Suprapubic skin (tissue), 4 donors: ENCODE measurements at regions not wholly inside any gene's neighbourhood (a gene's known extent, or its start where the extent isn't known, plus 50 kb on each side); places are given as distances from the start of the nearest gene placed in this dataset.

Experiments used
- DNase-seq, 2 donors: peaks; one replicate each; pipeline ENCODE4 v3.0.0-alpha.2; 2019; ENCODE audit warnings: low spot score in 2 of 2
- H3K27ac ChIP-seq: fragments of 200-600 bp; sonication (generic); one replicate; pipeline ENCODE4 v1.5.1; 2019
- H3K27me3 ChIP-seq: fragments of 200-600 bp; sonication (generic); one replicate; pipeline ENCODE4 v1.5.1; 2019
- H3K36me3 ChIP-seq: fragments of 200-600 bp; sonication (generic); one replicate; pipeline ENCODE4 v1.5.1; 2019
- H3K4me1 ChIP-seq: fragments of 200-600 bp; sonication (generic); one replicate; pipeline ENCODE4 v1.5.1; 2019
- H3K4me3 ChIP-seq: fragments of 200-600 bp; sonication (generic); one replicate; pipeline ENCODE4 v1.5.1; 2019; ENCODE audit warnings: mild to moderate bottlenecking
- H3K9me3 ChIP-seq: fragments of 200-600 bp; sonication (generic); one replicate; pipeline ENCODE4 v1.5.1; 2019
- EP300 ChIP-seq: sonication (generic); formaldehyde crosslinking; IDR thresholded peaks from one replicate; pipeline ENCODE4 v1.6.1; 2017; ENCODE audit warnings: antibody characterized with exemption
- POLR2A ChIP-seq, 2 donors: fragments of 450-650 bp; IDR thresholded peaks; one replicate each; pipeline ENCODE4 v1.6.1; 2017; ENCODE audit warnings: antibody characterized with exemption in 2 of 2, mild to moderate bottlenecking in 2 of 2, moderate library complexity in 2 of 2
- POLR2AphosphoS5 ChIP-seq, 3 donors: sonication (generic); formaldehyde crosslinking; IDR thresholded peaks; one replicate each; pipeline ENCODE4 v1.6.1; 2017; ENCODE audit warnings: antibody characterized with exemption in 3 of 3
- WGBS: methylation state at CpG from one replicate; pipeline ENCODE4 v1.1.5; 2018; 5-methylcytosine and 5-hydroxymethylcytosine counted together
- TF ChIP-seq, protein P1 (sequence below), 2 donors: fragments of 200-600 bp in 1 of 2; fragments of 450-650 bp in 1 of 2; sonication (generic) in 1 of 2; IDR thresholded peaks; one replicate each; pipeline ENCODE4 v1.5.1; 2016 to 2019; ENCODE audit warnings: antibody characterized with exemption in 2 of 2, mild to moderate bottlenecking in 1 of 2, moderate library complexity in 1 of 2

GRCh38 chr10:9800571-9800970 is 1217.1 kb upstream of the CELF2 start:
- H3K36me3 ChIP-seq: no peaks in the 10 kb centered on the region
- WGBS: 71% methylated on average over 2 of the region's 2 CpGs
- no peaks in the 10 kb centered on the region for H3K27me3 ChIP-seq
- H3K27ac ChIP-seq: no peak overlapping the region
- no peak overlapping the region for H3K4me3 ChIP-seq
- H3K9me3 ChIP-seq: no peaks in the 10 kb centered on the region
- no peak for DNase-seq
- no peak for TF ChIP-seq POLR2AphosphoS5 (IDR thresholded peaks at IDR 0.05)
- TF ChIP-seq, protein P1, sequence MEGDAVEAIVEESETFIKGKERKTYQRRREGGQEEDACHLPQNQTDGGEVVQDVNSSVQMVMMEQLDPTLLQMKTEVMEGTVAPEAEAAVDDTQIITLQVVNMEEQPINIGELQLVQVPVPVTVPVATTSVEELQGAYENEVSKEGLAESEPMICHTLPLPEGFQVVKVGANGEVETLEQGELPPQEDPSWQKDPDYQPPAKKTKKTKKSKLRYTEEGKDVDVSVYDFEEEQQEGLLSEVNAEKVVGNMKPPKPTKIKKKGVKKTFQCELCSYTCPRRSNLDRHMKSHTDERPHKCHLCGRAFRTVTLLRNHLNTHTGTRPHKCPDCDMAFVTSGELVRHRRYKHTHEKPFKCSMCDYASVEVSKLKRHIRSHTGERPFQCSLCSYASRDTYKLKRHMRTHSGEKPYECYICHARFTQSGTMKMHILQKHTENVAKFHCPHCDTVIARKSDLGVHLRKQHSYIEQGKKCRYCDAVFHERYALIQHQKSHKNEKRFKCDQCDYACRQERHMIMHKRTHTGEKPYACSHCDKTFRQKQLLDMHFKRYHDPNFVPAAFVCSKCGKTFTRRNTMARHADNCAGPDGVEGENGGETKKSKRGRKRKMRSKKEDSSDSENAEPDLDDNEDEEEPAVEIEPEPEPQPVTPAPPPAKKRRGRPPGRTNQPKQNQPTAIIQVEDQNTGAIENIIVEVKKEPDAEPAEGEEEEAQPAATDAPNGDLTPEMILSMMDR (IDR thresholded peaks at IDR 0.05): no peak
- no peak for TF ChIP-seq POLR2A (IDR thresholded peaks at IDR 0.05)
- TF ChIP-seq EP300: no peak
- no peaks in the 10 kb centered on the region for H3K4me1 ChIP-seq

GRCh38 chr10:9807846-9808245 is 1209.8 kb upstream of the CELF2 start:
- Histone ChIP-seq H3K36me3 (no peaks in the 10 kb centered on the region), H3K27ac (no peak overlapping the region), H3K4me1 (no peaks in the 10 kb centered on the region), H3K27me3 (no peaks in the 10 kb centered on the region), H3K4me3 (no peak overlapping the region), H3K9me3 (no peaks in the 10 kb centered on the region)
- 96% methylated on average over 4 of the region's 4 CpGs for WGBS
- DNase-seq: no peak
- TF ChIP-seq, protein P1 (IDR thresholded peaks at IDR 0.05): no peak
- TF ChIP-seq POLR2A (IDR thresholded peaks at IDR 0.05) (no peak), EP300 (no peak), POLR2AphosphoS5 (IDR thresholded peaks at IDR 0.05) (no peak)

GRCh38 chr10:9811601-9812000 is 1206.1 kb upstream of the CELF2 start:
- H3K9me3 ChIP-seq: no peaks in the 10 kb centered on the region
- DNase-seq: no peak
- TF ChIP-seq, protein P1 (IDR thresholded peaks at IDR 0.05): no peak
- no peak for TF ChIP-seq POLR2AphosphoS5 (IDR thresholded peaks at IDR 0.05)
- TF ChIP-seq POLR2A (IDR thresholded peaks at IDR 0.05): no peak
- TF ChIP-seq EP300: no peak
- H3K36me3 ChIP-seq: no peaks in the 10 kb centered on the region
- H3K27me3 ChIP-seq: no peaks in the 10 kb centered on the region
- no peaks in the 10 kb centered on the region for H3K4me1 ChIP-seq
- 69% methylated on average over 4 of the region's 4 CpGs for WGBS
- H3K27ac ChIP-seq: no peak overlapping the region
- no peak overlapping the region for H3K4me3 ChIP-seq

DNA sequence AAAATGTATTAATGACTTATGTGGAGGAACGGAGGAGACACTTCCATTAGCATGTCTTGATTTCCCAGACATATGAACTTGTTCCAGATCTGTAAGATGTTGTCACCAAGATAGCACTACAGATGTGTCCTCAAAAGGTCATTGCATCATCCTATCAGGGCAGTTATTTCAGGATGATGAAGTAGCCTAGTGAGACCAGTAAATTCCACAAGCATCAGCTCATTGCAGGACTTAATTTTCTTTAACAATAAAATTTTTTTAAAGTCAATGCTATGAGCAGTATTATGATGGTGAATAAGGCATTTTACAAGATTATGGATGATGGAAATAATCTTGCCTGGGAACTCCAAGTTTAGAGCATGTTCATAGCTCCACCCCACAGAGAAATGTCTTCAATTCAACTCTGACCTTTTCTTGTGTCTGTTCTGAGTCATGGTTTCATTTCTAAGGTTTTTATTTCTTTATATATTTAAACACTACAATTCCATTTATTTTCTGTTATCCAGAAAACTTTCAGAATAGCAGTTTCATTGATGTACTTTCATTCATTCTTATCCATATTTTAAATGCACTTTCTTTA is 1203.3 kb upstream of the CELF2 start:
- no peak for DNase-seq
- no peak overlapping the region for H3K4me3 ChIP-seq
- no peaks in the 10 kb centered on the region for H3K27me3 ChIP-seq
- TF ChIP-seq, protein P1 (IDR thresholded peaks at IDR 0.05): no peak
- no peak for TF ChIP-seq POLR2A (IDR thresholded peaks at IDR 0.05)
- TF ChIP-seq POLR2AphosphoS5 (IDR thresholded peaks at IDR 0.05): no peak
- no peak for TF ChIP-seq EP300
- 60% methylated on average over 1 of the region's 1 CpG for WGBS
- H3K27ac ChIP-seq: no peak overlapping the region
- H3K9me3 ChIP-seq: no peaks in the 10 kb centered on the region
- no peaks in the 10 kb centered on the region for H3K4me1 ChIP-seq
- H3K36me3 ChIP-seq: no peaks in the 10 kb centered on the region

DNA sequence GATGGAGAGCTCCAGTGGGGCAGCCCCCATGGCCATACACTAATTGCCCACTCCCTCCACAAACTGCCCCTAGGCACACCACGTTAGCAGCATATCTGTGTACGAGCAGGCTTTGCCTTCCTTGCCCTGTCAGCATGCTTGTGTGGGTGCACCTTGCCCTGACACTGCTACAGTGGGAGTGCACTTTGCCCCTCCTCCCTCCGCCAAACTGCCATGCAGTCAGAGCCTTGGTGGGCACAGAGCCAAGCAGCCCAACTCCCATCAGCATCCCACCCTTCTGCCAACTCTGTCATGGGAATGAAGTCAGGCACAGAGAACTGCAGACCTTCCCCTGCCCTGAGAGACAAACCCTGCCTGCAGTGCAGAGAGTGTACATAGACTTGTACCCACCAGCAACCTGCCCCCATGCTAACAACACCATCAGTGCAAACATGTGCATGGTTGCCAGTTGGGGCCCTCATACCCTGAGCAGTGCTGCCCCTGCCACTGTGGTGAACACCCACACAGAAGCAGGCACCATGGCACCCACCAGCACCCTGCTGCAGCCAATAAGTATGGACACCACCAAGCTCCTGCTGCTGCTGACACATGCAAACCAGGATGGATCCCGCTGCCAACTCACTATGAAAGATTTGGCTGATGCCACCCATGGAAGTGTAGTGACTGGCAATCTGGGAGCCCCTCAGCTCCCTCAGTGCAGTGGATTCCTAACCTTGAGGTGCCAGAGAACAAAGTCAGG is 1197.7 kb upstream of the CELF2 start:
- no peaks in the 10 kb centered on the region for H3K36me3 ChIP-seq
- H3K27ac ChIP-seq: no peak overlapping the region
- H3K9me3 ChIP-seq: no peaks in the 10 kb centered on the region
- WGBS: 64% methylated on average over 4 of the region's 4 CpGs
- H3K27me3 ChIP-seq: no peaks in the 10 kb centered on the region
- H3K4me1 ChIP-seq: no peaks in the 10 kb centered on the region
- no peak for DNase-seq
- no peak overlapping the region for H3K4me3 ChIP-seq
- TF ChIP-seq EP300 (no peak), POLR2A (IDR thresholded peaks at IDR 0.05) (no peak), POLR2AphosphoS5 (IDR thresholded peaks at IDR 0.05) (no peak)
- TF ChIP-seq, protein P1 (IDR thresholded peaks at IDR 0.05): no peak
